Peyer's patch (tissue), 4 donors: ENCODE measurements at regions not wholly inside any gene's neighbourhood (a gene's known extent, or its start where the extent isn't known, plus 50 kb on each side); places are given as distances from the start of the nearest gene placed in this dataset.

Source experiments
- POLR2A ChIP-seq, 2 donors: fragments of 450-650 bp; IDR thresholded peaks; one replicate each; pipeline ENCODE4 v1.5.1; 2017; ENCODE audit warnings: antibody characterized with exemption in 2 of 2, mild to moderate bottlenecking in 2 of 2, moderate library complexity in 2 of 2
- TF ChIP-seq, protein P1 (sequence below), 6 experiments: fragments of 450-650 bp in 4 of 6; fragments of 200-600 bp in 2 of 6; sonication (generic) in 1 of 6; IDR thresholded peaks; one replicate each; pipeline ENCODE4 v1.5.1; 2017 to 2019; ENCODE audit warnings: antibody characterized with exemption in 6 of 6, mild to moderate bottlenecking in 3 of 6, moderate library complexity in 1 of 6

DNA sequence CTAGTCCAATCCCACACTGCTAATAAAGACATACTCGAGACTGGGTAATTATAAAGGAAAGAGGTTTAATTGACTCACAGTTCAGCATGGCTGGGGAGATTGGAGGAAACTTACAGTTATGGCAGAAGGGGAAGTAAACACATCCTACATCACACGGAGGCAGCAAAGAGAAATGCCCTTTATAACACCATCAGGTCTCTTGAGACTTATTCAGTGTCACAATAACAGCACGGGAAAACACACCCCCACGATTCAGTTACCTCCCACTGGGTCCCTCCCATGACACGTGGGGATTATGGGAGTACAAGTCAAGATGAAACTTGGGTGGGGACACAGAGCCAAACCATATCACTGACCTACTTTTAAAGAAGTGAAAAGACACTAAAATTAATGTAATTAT, 1130.4 kb upstream of the SLC10A2 start:
- TF ChIP-seq, protein P1, sequence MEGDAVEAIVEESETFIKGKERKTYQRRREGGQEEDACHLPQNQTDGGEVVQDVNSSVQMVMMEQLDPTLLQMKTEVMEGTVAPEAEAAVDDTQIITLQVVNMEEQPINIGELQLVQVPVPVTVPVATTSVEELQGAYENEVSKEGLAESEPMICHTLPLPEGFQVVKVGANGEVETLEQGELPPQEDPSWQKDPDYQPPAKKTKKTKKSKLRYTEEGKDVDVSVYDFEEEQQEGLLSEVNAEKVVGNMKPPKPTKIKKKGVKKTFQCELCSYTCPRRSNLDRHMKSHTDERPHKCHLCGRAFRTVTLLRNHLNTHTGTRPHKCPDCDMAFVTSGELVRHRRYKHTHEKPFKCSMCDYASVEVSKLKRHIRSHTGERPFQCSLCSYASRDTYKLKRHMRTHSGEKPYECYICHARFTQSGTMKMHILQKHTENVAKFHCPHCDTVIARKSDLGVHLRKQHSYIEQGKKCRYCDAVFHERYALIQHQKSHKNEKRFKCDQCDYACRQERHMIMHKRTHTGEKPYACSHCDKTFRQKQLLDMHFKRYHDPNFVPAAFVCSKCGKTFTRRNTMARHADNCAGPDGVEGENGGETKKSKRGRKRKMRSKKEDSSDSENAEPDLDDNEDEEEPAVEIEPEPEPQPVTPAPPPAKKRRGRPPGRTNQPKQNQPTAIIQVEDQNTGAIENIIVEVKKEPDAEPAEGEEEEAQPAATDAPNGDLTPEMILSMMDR (IDR thresholded peaks at IDR 0.05), result no peak
- TF ChIP-seq POLR2A (IDR thresholded peaks at IDR 0.05), result no peak
